ENCODE measurements at regions not wholly inside any gene's neighbourhood (a gene's known extent, or its start where the extent isn't known, plus 50 kb on each side); places are given as distances from the start of the nearest gene placed in this dataset.

GRCh38 chr10:4443419-4443818 is 382.6 kb upstream of the AKR1E2 start:
- no peaks in the 10 kb centered on the region for H3K4me1 ChIP-seq (ENCODE audit: control insufficient read depth, insufficient read depth, low read length, poor library complexity, severe bottlenecking)
- peaks cover 0 to 21% (median 10%) of the 10 kb centered on the region in 7 donors for H3K9me3 Mint-ChIP-seq
- no peak overlapping the region for H3K27ac ChIP-seq (ENCODE audit: insufficient read depth, low read length, poor library complexity, severe bottlenecking)
- no peak overlapping the region for H3K4me3 ChIP-seq (ENCODE audit: low read depth, low read length)
- H3K36me3 Mint-ChIP-seq = no peaks in the 10 kb centered on the region
- H3K4me1 Mint-ChIP-seq = no peaks in the 10 kb centered on the region
- DNase-seq = no peak
- H3K36me3 ChIP-seq (ENCODE audit: control insufficient read depth, insufficient read depth, low read length) = no peaks in the 10 kb centered on the region
- peaks cover 13% of the 10 kb centered on the region for H3K27me3 Mint-ChIP-seq
- no peaks in the 10 kb centered on the region for H3K27me3 ChIP-seq (ENCODE audit: control insufficient read depth, insufficient read depth, low read length)
- no peak for ATAC-seq (ENCODE audit: low read depth in 2 of 2)
- peaks cover 5 to 11% of the 10 kb centered on the region in 2 experiments for H3K9me3 ChIP-seq (ENCODE audit: control insufficient read depth in 2 of 2, low read length in 2 of 2)
- no peak overlapping the region for H3K27ac Mint-ChIP-seq
- H3K4me3 Mint-ChIP-seq = no peak overlapping the region

GRCh38 chr10:4442296-4442695 is 383.7 kb upstream of the AKR1E2 start:
- Mint-ChIP-seq H3K9me3 (peaks cover 0 to 21% (median 6%) of the 10 kb centered on the region in 7 donors), H3K4me3 (no peak overlapping the region), H3K4me1 (no peaks in the 10 kb centered on the region), H3K36me3 (no peaks in the 10 kb centered on the region), H3K27ac (no peak overlapping the region), H3K27me3 (peaks cover 13% of the 10 kb centered on the region)
- Histone ChIP-seq H3K36me3 (ENCODE audit: control insufficient read depth, insufficient read depth, low read length) (no peaks in the 10 kb centered on the region), H3K27me3 (ENCODE audit: control insufficient read depth, insufficient read depth, low read length) (no peaks in the 10 kb centered on the region), H3K9me3 (ENCODE audit: control insufficient read depth in 2 of 2, low read length in 2 of 2) (peaks cover 5 to 11% of the 10 kb centered on the region in 2 experiments), H3K4me1 (ENCODE audit: control insufficient read depth, insufficient read depth, low read length, poor library complexity, severe bottlenecking) (no peaks in the 10 kb centered on the region), H3K27ac (ENCODE audit: insufficient read depth, low read length, poor library complexity, severe bottlenecking) (no peak overlapping the region), H3K4me3 (ENCODE audit: low read depth, low read length) (no peak overlapping the region)
- ATAC-seq (ENCODE audit: low read depth in 2 of 2) = no peak
- no peak for DNase-seq

- Histone ChIP-seq H3K27me3 (ENCODE audit: control insufficient read depth, insufficient read depth, low read length) (no peaks in the 10 kb centered on the region), H3K4me3 (ENCODE audit: low read depth, low read length) (no peak overlapping the region), H3K9me3 (ENCODE audit: control insufficient read depth in 2 of 2, low read length in 2 of 2) (peaks cover 5 to 11% of the 10 kb centered on the region in 2 experiments), H3K36me3 (ENCODE audit: control insufficient read depth, insufficient read depth, low read length) (no peaks in the 10 kb centered on the region), H3K4me1 (ENCODE audit: control insufficient read depth, insufficient read depth, low read length, poor library complexity, severe bottlenecking) (no peaks in the 10 kb centered on the region), H3K27ac (ENCODE audit: insufficient read depth, low read length, poor library complexity, severe bottlenecking) (no peak overlapping the region)
- no peak overlapping the region for H3K27ac Mint-ChIP-seq
- H3K27me3 Mint-ChIP-seq = peaks cover 7% of the 10 kb centered on the region
- peaks cover 0 to 21% (median 6%) of the 10 kb centered on the region in 7 donors for H3K9me3 Mint-ChIP-seq
- DNase-seq (no peak), ATAC-seq (ENCODE audit: low read depth in 2 of 2) (no peak)
- H3K36me3 Mint-ChIP-seq = no peaks in the 10 kb centered on the region
- H3K4me1 Mint-ChIP-seq = no peaks in the 10 kb centered on the region
- H3K4me3 Mint-ChIP-seq = no peak overlapping the region
These were observed 385.7 kb upstream of the AKR1E2 start for GRCh38 chr10:4440260-4440659.

- Mint-ChIP-seq H3K4me3 (no peak overlapping the region), H3K27ac (no peak overlapping the region), H3K27me3 (peaks cover 7% of the 10 kb centered on the region), H3K36me3 (no peaks in the 10 kb centered on the region), H3K9me3 (peaks cover 0 to 8% (median 1%) of the 10 kb centered on the region in 7 donors), H3K4me1 (no peaks in the 10 kb centered on the region)
- H3K27ac ChIP-seq (ENCODE audit: insufficient read depth, low read length, poor library complexity, severe bottlenecking) = no peak overlapping the region
- ATAC-seq (ENCODE audit: low read depth in 2 of 2) (no peak), DNase-seq (no peak)
- H3K4me3 ChIP-seq (ENCODE audit: low read depth, low read length) = no peak overlapping the region
- H3K9me3 ChIP-seq (ENCODE audit: control insufficient read depth in 2 of 2, low read length in 2 of 2) = no peaks in the 10 kb centered on the region
- no peaks in the 10 kb centered on the region for H3K27me3 ChIP-seq (ENCODE audit: control insufficient read depth, insufficient read depth, low read length)
- H3K4me1 ChIP-seq (ENCODE audit: control insufficient read depth, insufficient read depth, low read length, poor library complexity, severe bottlenecking) = no peaks in the 10 kb centered on the region
- no peaks in the 10 kb centered on the region for H3K36me3 ChIP-seq (ENCODE audit: control insufficient read depth, insufficient read depth, low read length)
These were observed 388.2 kb upstream of the AKR1E2 start for GRCh38 chr10:4437791-4438190.

GRCh38 chr10:4437061-4437460 is 388.9 kb upstream of the AKR1E2 start:
- Mint-ChIP-seq H3K9me3 (peaks cover 0 to 4% (median 0%) of the 10 kb centered on the region in 7 donors), H3K4me3 (no peak overlapping the region), H3K27me3 (peaks cover 7% of the 10 kb centered on the region), H3K36me3 (no peaks in the 10 kb centered on the region), H3K4me1 (no peaks in the 10 kb centered on the region), H3K27ac (no peak overlapping the region)
- DNase-seq (no peak), ATAC-seq (ENCODE audit: low read depth in 2 of 2) (no peak)
- no peak overlapping the region for H3K27ac ChIP-seq (ENCODE audit: insufficient read depth, low read length, poor library complexity, severe bottlenecking)
- H3K4me1 ChIP-seq (ENCODE audit: control insufficient read depth, insufficient read depth, low read length, poor library complexity, severe bottlenecking) = no peaks in the 10 kb centered on the region
- H3K36me3 ChIP-seq (ENCODE audit: control insufficient read depth, insufficient read depth, low read length) = no peaks in the 10 kb centered on the region
- H3K4me3 ChIP-seq (ENCODE audit: low read depth, low read length) = no peak overlapping the region
- H3K9me3 ChIP-seq (ENCODE audit: control insufficient read depth in 2 of 2, low read length in 2 of 2) = no peaks in the 10 kb centered on the region
- no peaks in the 10 kb centered on the region for H3K27me3 ChIP-seq (ENCODE audit: control insufficient read depth, insufficient read depth, low read length)

- no peak for DNase-seq
- Histone ChIP-seq H3K36me3 (ENCODE audit: control insufficient read depth, insufficient read depth, low read length) (no peaks in the 10 kb centered on the region), H3K27me3 (ENCODE audit: control insufficient read depth, insufficient read depth, low read length) (no peaks in the 10 kb centered on the region), H3K4me1 (ENCODE audit: control insufficient read depth, insufficient read depth, low read length, poor library complexity, severe bottlenecking) (no peaks in the 10 kb centered on the region), H3K4me3 (ENCODE audit: low read depth, low read length) (no peak overlapping the region), H3K9me3 (ENCODE audit: control insufficient read depth in 2 of 2, low read length in 2 of 2) (no peaks in the 10 kb centered on the region), H3K27ac (ENCODE audit: insufficient read depth, low read length, poor library complexity, severe bottlenecking) (no peak overlapping the region)
- no peak for ATAC-seq (ENCODE audit: low read depth in 2 of 2)
- peaks cover 0 to 2% (median 0%) of the 10 kb centered on the region in 7 donors for H3K9me3 Mint-ChIP-seq
- H3K4me1 Mint-ChIP-seq = no peaks in the 10 kb centered on the region
- no peak overlapping the region for H3K27ac Mint-ChIP-seq
- no peak overlapping the region for H3K4me3 Mint-ChIP-seq
- H3K27me3 Mint-ChIP-seq = peaks cover 7% of the 10 kb centered on the region
- no peaks in the 10 kb centered on the region for H3K36me3 Mint-ChIP-seq
These were observed 389.9 kb upstream of the AKR1E2 start for GRCh38 chr10:4436103-4436502.

GRCh38 chr10:4434516-4435071 is 391.4 kb upstream of the AKR1E2 start:
- H3K27ac Mint-ChIP-seq = no peak overlapping the region
- H3K9me3 ChIP-seq (ENCODE audit: control insufficient read depth in 2 of 2, low read length in 2 of 2) = no peaks in the 10 kb centered on the region

GRCh38 chr10:4434105-4434504 is 391.9 kb upstream of the AKR1E2 start:
- Mint-ChIP-seq H3K27me3 (no peaks in the 10 kb centered on the region), H3K4me3 (no peak overlapping the region), H3K9me3 (peaks cover 0 to 2% (median 0%) of the 10 kb centered on the region in 7 donors), H3K27ac (peak overlapping the region in 1 of 3 donors; percentile 48), H3K36me3 (no peaks in the 10 kb centered on the region), H3K4me1 (no peaks in the 10 kb centered on the region)
- no peak overlapping the region for H3K4me3 ChIP-seq (ENCODE audit: low read depth, low read length)
- H3K27me3 ChIP-seq (ENCODE audit: control insufficient read depth, insufficient read depth, low read length) = no peaks in the 10 kb centered on the region
- no peaks in the 10 kb centered on the region for H3K4me1 ChIP-seq (ENCODE audit: control insufficient read depth, insufficient read depth, low read length, poor library complexity, severe bottlenecking)
- DNase-seq (no peak), ATAC-seq (ENCODE audit: low read depth in 2 of 2) (no peak)
- H3K36me3 ChIP-seq (ENCODE audit: control insufficient read depth, insufficient read depth, low read length) = no peaks in the 10 kb centered on the region
- no peaks in the 10 kb centered on the region for H3K9me3 ChIP-seq (ENCODE audit: control insufficient read depth in 2 of 2, low read length in 2 of 2)
- no peak overlapping the region for H3K27ac ChIP-seq (ENCODE audit: insufficient read depth, low read length, poor library complexity, severe bottlenecking)

More at GRCh38 chr10:4434516-4435071, 391.4 kb upstream of the AKR1E2 start:
- H3K36me3 ChIP-seq (ENCODE audit: control insufficient read depth, insufficient read depth, low read length) = no peaks in the 10 kb centered on the region
- no peak overlapping the region for H3K4me3 ChIP-seq (ENCODE audit: low read depth, low read length)
- no peaks in the 10 kb centered on the region for H3K27me3 Mint-ChIP-seq
- H3K27ac ChIP-seq (ENCODE audit: insufficient read depth, low read length, poor library complexity, severe bottlenecking) = no peak overlapping the region
- no peaks in the 10 kb centered on the region for H3K4me1 Mint-ChIP-seq
- no peaks in the 10 kb centered on the region for H3K36me3 Mint-ChIP-seq
- DNase-seq (no peak), ATAC-seq (ENCODE audit: low read depth in 2 of 2) (no peak)
- no peaks in the 10 kb centered on the region for H3K4me1 ChIP-seq (ENCODE audit: control insufficient read depth, insufficient read depth, low read length, poor library complexity, severe bottlenecking)
- no peaks in the 10 kb centered on the region for H3K27me3 ChIP-seq (ENCODE audit: control insufficient read depth, insufficient read depth, low read length)
- peaks cover 0 to 2% (median 0%) of the 10 kb centered on the region in 7 donors for H3K9me3 Mint-ChIP-seq
- no peak overlapping the region for H3K4me3 Mint-ChIP-seq

Measured in CD4-positive, CD25-positive, alpha-beta regulatory T cell (primary cell).